T-helper 1 cell treated with Interleukin-12 subunit alpha and Interleukin-12 subunit beta and Interleukin-4 antibody, amounts not matched to agents 30 μg/mL and 1 μg/mL, for 36 hours (primary cell): ENCODE measurements at regions not wholly inside any gene's neighbourhood (a gene's known extent, or its start where the extent isn't known, plus 50 kb on each side); places are given as distances from the start of the nearest gene placed in this dataset.

ENCODE experiments used
- H3K27ac Mint-ChIP-seq: one replicate; pipeline ENCODE4 v1.8.0; 2021; ENCODE audit warnings: mild to moderate bottlenecking, mixed read lengths
- H3K27me3 Mint-ChIP-seq: one replicate; pipeline ENCODE4 v1.8.0; 2021; ENCODE audit warnings: low read depth, mixed read lengths
- H3K36me3 Mint-ChIP-seq: one replicate; pipeline ENCODE4 v1.8.0; 2021; ENCODE audit warnings: low read depth, mixed read lengths
- H3K4me1 Mint-ChIP-seq: one replicate; pipeline ENCODE4 v1.8.0; 2021; ENCODE audit warnings: low read depth, mixed read lengths
- H3K4me3 Mint-ChIP-seq: one replicate; pipeline ENCODE4 v1.8.0; 2021; ENCODE audit warnings: mild to moderate bottlenecking, moderate library complexity, mixed read lengths
- H3K9me3 Mint-ChIP-seq: one replicate; pipeline ENCODE4 v1.8.0; 2021; ENCODE audit warnings: mixed read lengths

DNA sequence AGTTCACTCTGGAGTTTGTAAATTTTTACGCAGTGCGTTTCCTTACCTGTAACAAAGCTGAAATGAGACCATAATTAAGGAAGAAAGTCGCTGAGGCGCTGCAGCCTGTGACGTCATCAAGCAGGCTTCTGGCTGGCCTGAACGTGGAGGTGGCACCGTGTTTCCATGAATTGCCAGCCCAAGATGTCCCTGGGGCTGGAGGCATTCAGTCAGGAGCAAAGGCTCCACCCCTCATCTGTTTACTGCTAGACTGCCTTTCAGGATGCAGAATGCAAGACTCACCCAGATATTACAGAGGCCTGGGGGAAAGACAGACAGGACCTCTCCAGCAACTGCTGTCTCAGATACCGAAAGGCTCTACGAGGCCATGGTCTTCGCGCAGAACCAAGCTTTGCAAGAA lies 424.6 kb downstream of the TSHZ3 start:
- Mint-ChIP-seq H3K4me1 (no peaks in the 10 kb centered on the region), H3K27ac (no peak overlapping the region), H3K36me3 (no peaks in the 10 kb centered on the region), H3K4me3 (no peak overlapping the region), H3K9me3 (peaks cover 8% of the 10 kb centered on the region), H3K27me3 (no peaks in the 10 kb centered on the region)

DNA sequence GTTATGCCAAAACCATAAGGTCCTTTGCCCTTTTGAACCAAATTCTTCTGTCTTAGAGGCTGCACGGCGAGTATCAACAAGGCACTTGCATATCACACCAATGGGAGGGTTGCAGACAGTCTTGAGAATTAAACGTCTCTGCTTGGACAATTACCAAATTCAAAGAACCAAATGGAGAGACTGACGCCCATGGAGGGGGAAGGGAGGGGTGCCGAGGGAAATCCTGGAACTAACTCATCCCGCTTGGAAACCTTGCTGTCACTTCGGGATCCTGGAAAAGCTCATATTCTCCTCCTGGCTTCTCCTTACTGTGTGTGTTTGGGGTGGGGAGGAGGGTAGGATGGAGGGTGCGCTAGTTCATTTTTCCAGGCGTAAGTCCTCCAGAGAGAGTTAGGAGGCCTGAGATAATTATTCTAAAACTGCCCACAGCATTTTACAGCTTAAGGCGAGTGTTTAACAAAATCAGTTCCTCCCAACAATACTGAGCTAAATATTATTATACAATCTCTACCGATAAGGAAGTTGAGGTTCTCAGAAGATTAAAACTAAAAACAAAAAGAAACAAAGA lies 425.1 kb downstream of the TSHZ3 start:
- H3K36me3 Mint-ChIP-seq: no peaks in the 10 kb centered on the region
- H3K27ac Mint-ChIP-seq: no peak overlapping the region
- H3K4me3 Mint-ChIP-seq: no peak overlapping the region
- H3K9me3 Mint-ChIP-seq: peaks cover 6% of the 10 kb centered on the region
- H3K4me1 Mint-ChIP-seq: no peaks in the 10 kb centered on the region
- no peaks in the 10 kb centered on the region for H3K27me3 Mint-ChIP-seq

DNA sequence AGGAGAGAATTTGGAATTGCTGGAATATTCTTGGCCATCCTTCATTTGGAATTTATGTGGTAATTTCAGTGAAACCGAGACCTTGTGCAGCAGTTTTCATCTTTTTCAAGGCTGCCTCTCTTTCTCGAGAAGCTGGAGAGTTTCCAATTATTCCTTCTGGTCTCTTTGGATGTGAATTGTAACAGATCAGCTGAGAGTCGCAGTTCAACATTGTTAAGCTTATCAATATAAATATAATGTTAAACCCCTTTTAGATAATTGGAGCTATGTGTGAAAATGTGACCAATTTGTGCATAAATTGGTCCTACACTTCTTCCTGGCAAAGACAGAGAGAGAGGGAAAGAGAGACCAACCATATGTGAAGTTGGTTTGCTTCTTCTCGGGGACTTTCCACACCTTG lies 425.6 kb downstream of the TSHZ3 start:
- H3K9me3 Mint-ChIP-seq: peaks cover 4% of the 10 kb centered on the region
- no peaks in the 10 kb centered on the region for H3K36me3 Mint-ChIP-seq
- H3K4me3 Mint-ChIP-seq: no peak overlapping the region
- no peak overlapping the region for H3K27ac Mint-ChIP-seq
- H3K4me1 Mint-ChIP-seq: no peaks in the 10 kb centered on the region
- no peaks in the 10 kb centered on the region for H3K27me3 Mint-ChIP-seq

DNA sequence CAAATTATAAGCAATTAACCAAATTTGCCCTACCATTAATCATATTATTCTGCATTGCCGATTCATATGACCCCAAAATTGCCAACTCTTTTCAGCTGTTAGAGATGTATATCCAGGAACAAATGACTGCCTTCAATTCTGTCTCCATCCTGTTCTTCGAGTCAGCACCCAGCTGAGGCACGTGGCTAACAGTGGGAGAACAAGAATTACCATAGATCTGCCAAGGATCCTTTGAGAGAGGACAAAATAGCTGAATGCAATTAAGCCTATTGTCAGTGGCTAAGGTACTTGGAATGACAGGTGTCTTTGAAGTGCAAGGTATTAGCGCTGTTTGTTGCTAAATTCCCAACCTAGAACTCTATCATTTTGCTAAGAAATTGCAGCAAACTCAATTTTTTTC lies 426.1 kb downstream of the TSHZ3 start:
- no peak overlapping the region for H3K27ac Mint-ChIP-seq
- H3K4me3 Mint-ChIP-seq: no peak overlapping the region
- no peaks in the 10 kb centered on the region for H3K4me1 Mint-ChIP-seq
- H3K27me3 Mint-ChIP-seq: no peaks in the 10 kb centered on the region
- H3K36me3 Mint-ChIP-seq: no peaks in the 10 kb centered on the region
- H3K9me3 Mint-ChIP-seq: peaks cover 4% of the 10 kb centered on the region

DNA sequence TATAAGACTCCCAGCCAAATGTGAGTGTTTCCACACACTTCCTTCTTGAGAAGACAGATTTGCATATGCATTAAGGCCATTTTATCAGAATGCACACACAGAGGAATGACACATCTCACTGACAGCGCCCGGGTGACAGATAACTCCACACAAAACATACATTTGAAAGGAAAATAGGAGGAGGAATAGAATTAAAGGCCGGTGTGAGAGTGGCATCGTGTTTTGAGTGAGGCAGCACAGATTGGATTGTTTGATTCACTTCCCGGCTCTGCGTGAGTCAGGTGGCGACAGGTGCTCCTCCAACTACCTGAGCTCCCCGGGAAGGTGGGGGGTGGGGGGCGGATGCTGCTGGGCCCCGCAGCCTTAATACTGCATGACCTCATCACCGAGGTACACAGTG lies 429.0 kb downstream of the TSHZ3 start:
- Mint-ChIP-seq H3K27ac (no peak overlapping the region), H3K4me3 (no peak overlapping the region), H3K27me3 (no peaks in the 10 kb centered on the region), H3K9me3 (no peaks in the 10 kb centered on the region), H3K4me1 (no peaks in the 10 kb centered on the region), H3K36me3 (no peaks in the 10 kb centered on the region)

DNA sequence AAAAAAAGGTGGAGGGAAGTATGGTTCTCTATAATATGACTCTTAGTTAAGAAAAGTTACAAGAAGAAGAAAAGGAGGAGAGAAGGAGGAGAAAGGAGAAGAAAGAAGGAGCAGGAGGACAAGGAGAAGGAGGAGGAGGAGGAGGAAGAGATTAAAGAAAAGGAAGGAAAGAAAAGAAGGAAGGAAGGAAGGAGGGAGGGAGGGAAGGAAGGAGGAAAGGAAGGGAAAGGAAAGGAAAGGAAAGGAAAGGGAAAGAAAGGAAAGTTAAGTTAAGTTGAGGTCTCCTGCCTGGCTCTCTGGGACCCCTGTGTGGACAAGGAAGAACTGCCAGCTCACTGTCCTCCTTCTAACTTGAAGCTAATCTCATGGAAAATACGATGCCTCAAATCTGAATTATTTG lies 429.5 kb downstream of the TSHZ3 start:
- no peaks in the 10 kb centered on the region for H3K9me3 Mint-ChIP-seq
- no peaks in the 10 kb centered on the region for H3K36me3 Mint-ChIP-seq
- no peak overlapping the region for H3K27ac Mint-ChIP-seq
- H3K27me3 Mint-ChIP-seq: no peaks in the 10 kb centered on the region
- no peaks in the 10 kb centered on the region for H3K4me1 Mint-ChIP-seq
- no peak overlapping the region for H3K4me3 Mint-ChIP-seq

DNA sequence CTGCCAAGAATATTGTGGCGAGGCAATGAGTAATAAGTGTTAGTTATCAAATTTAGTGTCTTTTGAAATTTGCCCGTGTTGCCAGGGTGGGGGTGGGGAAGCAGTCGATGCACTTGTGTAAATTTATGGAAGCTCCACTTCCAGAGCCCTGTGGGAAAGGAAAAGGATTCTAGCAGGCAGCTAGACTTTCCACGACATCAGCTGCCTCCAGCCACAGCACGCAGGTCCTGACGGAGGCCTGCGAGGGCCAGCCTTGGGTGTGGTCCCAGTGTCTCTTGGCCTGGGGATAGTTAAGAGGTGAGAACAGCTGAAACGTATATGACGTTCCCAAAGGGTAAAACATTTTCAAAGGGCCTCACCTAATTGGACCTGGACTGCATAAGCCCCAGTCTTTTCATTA lies 433.0 kb downstream of the TSHZ3 start:
- no peaks in the 10 kb centered on the region for H3K4me1 Mint-ChIP-seq
- H3K27me3 Mint-ChIP-seq: no peaks in the 10 kb centered on the region
- H3K9me3 Mint-ChIP-seq: no peaks in the 10 kb centered on the region
- H3K36me3 Mint-ChIP-seq: no peaks in the 10 kb centered on the region
- H3K4me3 Mint-ChIP-seq: no peak overlapping the region
- H3K27ac Mint-ChIP-seq: no peak overlapping the region

DNA sequence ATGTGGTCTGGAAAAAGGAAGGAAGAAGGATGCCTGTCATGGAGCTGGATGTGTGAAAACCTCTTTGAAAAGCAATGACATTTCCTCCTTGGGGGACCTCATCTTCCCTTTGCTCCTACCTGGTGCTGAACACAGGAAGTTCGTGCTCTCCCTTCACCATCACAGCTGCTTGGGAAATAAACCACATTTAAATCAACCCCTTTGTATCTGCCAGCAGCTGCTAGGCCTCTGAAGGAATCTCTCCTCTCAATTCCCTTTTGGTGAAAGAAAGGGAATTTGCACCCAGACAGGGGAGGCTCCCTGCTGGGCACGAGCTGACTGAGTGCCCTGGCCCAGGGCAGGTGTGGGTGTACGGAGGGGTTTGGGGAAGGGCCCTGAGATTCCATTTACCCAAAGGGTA lies 437.7 kb downstream of the TSHZ3 start:
- H3K4me3 Mint-ChIP-seq: no peak overlapping the region
- H3K9me3 Mint-ChIP-seq: no peaks in the 10 kb centered on the region
- H3K27ac Mint-ChIP-seq: no peak overlapping the region
- no peaks in the 10 kb centered on the region for H3K36me3 Mint-ChIP-seq
- no peaks in the 10 kb centered on the region for H3K27me3 Mint-ChIP-seq
- H3K4me1 Mint-ChIP-seq: no peaks in the 10 kb centered on the region

DNA sequence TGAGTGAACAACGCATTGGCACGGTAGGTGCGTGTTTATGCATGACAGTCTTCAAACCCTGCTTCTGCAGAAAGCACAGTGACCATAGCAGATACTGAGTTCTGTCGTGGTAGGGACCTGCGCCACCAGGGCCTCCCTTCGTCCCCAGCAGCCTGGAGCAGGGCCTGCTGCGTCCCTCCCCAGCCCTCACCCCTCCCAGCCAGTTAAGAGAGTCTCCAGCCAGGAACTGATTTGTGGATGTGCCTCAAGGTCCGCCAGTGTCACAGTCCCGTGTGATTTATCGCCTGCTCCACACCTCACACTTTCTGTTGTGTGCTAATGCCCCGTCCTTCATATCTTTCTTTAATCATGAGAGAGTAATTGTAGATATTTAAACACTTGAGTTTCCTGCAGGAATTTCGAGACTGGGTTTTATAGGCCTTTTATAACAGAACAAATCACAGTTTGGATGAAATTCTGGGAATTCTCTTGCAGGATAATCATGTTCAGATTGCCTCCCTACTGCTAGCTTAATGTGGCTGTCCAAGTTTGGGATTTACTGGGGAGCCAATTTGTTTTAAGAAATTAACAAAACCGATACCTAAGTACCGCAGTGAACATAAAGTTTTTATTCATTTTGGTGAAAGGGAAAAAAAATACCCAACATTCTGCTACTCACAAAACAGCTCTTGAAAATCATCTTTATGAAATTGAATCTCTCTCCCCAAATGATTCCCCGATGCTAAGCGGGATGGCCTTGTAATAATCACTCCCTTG lies 438.6 kb downstream of the TSHZ3 start:
- H3K4me3 Mint-ChIP-seq: no peak overlapping the region
- no peaks in the 10 kb centered on the region for H3K36me3 Mint-ChIP-seq
- no peaks in the 10 kb centered on the region for H3K27me3 Mint-ChIP-seq
- no peaks in the 10 kb centered on the region for H3K9me3 Mint-ChIP-seq
- H3K27ac Mint-ChIP-seq: no peak overlapping the region
- no peaks in the 10 kb centered on the region for H3K4me1 Mint-ChIP-seq

DNA sequence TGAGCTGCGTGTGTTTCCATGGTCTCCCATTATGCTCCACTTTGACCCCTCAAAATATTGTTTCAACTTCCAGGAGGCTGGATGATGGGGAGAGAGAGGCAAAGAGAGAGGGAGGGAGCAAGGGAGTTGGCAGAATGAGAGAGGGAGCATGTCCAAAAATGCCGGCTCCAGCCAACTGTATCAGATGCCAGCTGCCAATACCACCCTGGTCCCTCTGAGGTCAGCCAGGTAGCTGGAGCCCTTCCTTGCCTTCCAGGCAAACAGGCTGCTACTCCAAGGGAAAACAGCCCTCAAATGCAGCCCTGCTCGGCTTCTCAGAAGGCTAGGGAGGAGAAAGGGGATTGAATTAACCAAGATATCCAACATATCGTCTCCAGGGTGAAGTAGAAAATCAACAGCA lies 440.0 kb downstream of the TSHZ3 start:
- Mint-ChIP-seq H3K4me3 (no peak overlapping the region), H3K27me3 (no peaks in the 10 kb centered on the region), H3K36me3 (no peaks in the 10 kb centered on the region), H3K4me1 (no peaks in the 10 kb centered on the region), H3K27ac (no peak overlapping the region), H3K9me3 (no peaks in the 10 kb centered on the region)

DNA sequence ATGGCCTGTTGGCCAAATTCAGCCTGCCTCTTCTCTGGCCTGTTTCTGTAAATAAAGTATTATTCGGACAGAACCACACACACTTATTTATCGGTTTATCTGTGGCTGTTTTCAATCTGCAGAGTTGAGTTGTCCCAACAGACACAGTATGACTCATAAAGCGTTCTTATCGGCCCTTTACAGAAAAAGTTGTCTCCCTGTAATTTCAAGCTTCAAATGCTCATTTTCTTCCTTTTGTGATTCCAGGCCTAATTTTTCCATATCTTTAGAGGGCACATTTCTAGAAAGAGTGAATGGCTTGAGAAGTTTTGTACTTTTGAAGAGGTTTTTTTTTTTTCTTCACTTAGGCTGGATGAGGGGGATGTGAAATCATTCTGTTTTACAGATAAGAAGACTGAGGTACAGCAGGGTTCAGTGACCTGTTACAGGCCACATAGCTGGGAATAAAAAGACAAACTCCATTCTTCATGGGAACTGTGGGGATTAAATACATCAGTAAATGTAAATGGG lies 440.9 kb downstream of the TSHZ3 start:
- H3K4me3 Mint-ChIP-seq: no peak overlapping the region
- H3K27me3 Mint-ChIP-seq: no peaks in the 10 kb centered on the region
- no peak overlapping the region for H3K27ac Mint-ChIP-seq
- H3K36me3 Mint-ChIP-seq: no peaks in the 10 kb centered on the region
- no peaks in the 10 kb centered on the region for H3K9me3 Mint-ChIP-seq
- H3K4me1 Mint-ChIP-seq: no peaks in the 10 kb centered on the region

DNA sequence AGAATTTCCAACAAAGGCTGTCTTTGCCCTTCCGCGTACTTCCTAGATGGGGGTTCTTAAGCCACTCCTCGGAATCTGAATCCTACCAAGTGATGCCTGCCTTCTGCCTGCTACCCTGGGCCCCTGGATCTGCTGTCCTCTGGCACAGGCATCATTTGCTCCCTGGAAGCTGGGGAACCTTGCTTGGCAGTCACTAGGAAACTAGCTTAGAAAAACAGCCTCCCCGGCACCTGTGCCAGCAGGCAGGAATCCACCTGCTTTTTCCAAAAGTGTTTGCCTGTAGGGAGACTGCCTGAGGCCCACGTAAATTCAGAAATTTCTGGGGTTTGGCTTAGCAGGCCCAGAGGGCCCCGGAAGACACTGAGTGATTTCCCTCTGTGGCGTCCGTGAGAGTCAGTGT lies 442.4 kb downstream of the TSHZ3 start:
- H3K4me3 Mint-ChIP-seq: no peak overlapping the region
- H3K4me1 Mint-ChIP-seq: no peaks in the 10 kb centered on the region
- no peaks in the 10 kb centered on the region for H3K27me3 Mint-ChIP-seq
- no peaks in the 10 kb centered on the region for H3K36me3 Mint-ChIP-seq
- H3K9me3 Mint-ChIP-seq: no peaks in the 10 kb centered on the region
- no peak overlapping the region for H3K27ac Mint-ChIP-seq

DNA sequence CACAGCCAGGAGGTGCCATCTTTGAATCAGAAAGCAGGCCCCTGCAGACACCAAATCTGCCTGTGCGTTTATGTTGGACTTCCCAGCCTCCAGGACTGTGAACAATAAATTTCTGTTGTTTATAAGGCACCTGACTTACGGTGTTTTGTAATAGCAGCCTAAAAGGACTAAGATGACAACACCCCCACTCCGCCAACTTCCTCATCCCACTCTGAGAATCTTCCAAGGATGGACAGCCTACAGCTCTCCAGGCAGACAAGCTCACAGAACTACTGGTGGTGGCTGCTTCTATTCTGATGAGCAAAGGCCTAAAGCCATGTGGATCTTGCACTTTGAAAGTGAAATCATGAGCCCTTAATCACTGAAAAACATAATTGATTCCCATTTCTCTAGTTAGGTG lies 449.2 kb downstream of the TSHZ3 start:
- Mint-ChIP-seq H3K9me3 (no peaks in the 10 kb centered on the region), H3K27ac (no peak overlapping the region), H3K4me3 (no peak overlapping the region), H3K4me1 (no peaks in the 10 kb centered on the region), H3K27me3 (no peaks in the 10 kb centered on the region), H3K36me3 (no peaks in the 10 kb centered on the region)

DNA sequence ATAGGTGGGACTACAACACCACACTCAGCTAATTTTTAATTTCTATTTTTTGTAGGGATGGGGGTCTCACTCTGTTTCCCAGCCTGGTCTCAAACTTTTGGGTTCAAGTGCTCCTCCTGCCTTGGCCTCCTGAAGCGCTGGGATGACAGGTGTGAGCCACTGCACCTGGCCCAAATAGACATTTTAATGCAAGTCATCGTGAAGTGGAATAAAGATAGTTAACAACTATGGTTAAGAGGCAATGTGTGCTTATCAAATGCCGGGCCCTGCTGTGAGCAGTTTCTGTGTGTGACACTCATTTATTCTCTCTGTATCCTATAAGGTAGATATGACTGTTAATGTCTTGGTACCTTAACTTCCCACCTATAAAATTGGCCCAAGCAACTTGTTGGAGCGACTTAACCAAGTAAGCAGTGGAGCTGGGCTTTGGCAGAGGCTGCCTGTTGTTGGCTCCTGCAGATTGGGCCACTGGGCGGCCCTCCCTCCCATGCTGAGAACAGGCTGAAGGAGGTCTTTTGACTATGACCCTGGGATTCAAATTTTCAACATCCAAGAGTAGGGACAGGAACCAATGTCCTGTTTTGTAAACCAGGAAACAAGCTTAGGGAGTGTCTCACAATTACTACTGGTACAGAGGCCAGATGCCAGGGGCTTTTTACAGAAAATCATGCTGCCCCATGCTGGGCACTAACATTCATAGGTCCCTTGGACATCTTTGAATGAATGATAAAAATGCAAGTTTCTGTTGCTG lies 450.7 kb downstream of the TSHZ3 start:
- no peak overlapping the region for H3K4me3 Mint-ChIP-seq
- no peaks in the 10 kb centered on the region for H3K27me3 Mint-ChIP-seq
- H3K36me3 Mint-ChIP-seq: no peaks in the 10 kb centered on the region
- no peaks in the 10 kb centered on the region for H3K9me3 Mint-ChIP-seq
- no peaks in the 10 kb centered on the region for H3K4me1 Mint-ChIP-seq
- no peak overlapping the region for H3K27ac Mint-ChIP-seq

DNA sequence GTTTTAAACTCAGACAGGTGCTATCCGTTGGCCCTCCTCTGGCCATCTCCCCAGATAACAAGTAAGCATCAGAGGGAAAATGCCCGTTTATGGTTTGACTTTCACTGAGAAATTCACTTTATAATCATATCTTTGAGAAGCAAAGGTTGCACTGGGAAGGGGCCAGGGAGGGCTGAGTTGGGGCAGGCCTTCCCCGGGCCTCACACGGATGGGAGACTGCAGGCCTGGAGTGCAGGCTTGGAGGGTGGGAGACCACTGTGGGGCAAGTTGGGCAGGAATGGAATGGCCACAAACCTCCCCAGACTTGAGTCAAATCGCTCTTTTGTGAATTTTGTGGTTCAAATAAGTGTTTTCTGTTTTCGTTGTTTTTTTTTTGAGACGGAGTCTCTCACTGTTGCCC lies 451.7 kb downstream of the TSHZ3 start:
- no peaks in the 10 kb centered on the region for H3K36me3 Mint-ChIP-seq
- H3K9me3 Mint-ChIP-seq: no peaks in the 10 kb centered on the region
- no peak overlapping the region for H3K27ac Mint-ChIP-seq
- no peaks in the 10 kb centered on the region for H3K4me1 Mint-ChIP-seq
- no peaks in the 10 kb centered on the region for H3K27me3 Mint-ChIP-seq
- H3K4me3 Mint-ChIP-seq: no peak overlapping the region
